Stimulated activated CD8-positive, alpha-beta memory T cell treated with anti-CD3 and anti-CD28 coated beads, Interleukin-12 subunit alpha, Interleukin-12 subunit beta, amount 100 ng/mL, for 1 hour (primary cell): ENCODE measurements at regions not wholly inside any gene's neighbourhood (a gene's known extent, or its start where the extent isn't known, plus 50 kb on each side); places are given as distances from the start of the nearest gene placed in this dataset.
"Not testable (repeated sequence)": the region's sequence is repeated elsewhere in the genome, so short reads cannot be mapped to it uniquely, and the experiment has no call there.

Experiments
- DNase-seq: peaks from one replicate; pipeline ENCODE4 v3.0.0-alpha.2; 2020; ENCODE audit warnings: low read depth

DNA sequence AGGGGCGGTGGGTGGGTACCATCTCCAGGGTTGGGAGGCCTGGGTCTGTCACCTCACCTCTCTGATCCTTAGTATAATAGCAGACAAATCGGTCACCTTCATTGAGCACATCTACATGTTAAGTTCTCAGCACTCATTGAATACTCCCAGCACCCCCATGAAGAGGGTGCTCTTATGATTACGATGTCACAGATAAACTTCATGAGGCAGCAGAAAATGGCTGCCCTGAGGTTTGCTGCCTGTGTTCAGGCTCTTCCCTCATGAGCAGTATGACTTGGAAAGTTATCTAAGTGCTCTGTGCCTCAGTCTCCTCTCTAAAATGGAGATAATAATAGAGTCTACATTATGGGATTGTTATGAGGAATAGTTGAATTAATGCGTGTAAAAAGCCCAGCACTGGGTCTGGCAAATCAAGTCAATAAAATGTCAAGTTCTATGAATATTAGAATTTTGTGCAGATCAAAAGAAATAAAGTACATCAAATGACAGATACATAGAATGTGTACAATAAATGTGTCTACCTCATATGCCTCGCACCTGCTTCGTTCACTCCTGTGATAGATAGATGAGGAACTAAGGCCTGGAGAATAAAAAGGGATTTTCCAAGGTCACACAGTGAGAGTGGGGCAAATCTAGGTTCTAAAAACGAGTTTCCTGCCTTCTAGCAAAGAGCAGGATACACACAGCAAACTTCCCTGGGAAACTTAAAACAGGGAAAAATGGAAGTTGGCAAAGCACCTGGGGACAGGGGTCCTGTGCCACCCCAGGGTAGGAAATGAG is 142.2 kb upstream of the MRPS22 start:
- DNase-seq: no peak

DNA sequence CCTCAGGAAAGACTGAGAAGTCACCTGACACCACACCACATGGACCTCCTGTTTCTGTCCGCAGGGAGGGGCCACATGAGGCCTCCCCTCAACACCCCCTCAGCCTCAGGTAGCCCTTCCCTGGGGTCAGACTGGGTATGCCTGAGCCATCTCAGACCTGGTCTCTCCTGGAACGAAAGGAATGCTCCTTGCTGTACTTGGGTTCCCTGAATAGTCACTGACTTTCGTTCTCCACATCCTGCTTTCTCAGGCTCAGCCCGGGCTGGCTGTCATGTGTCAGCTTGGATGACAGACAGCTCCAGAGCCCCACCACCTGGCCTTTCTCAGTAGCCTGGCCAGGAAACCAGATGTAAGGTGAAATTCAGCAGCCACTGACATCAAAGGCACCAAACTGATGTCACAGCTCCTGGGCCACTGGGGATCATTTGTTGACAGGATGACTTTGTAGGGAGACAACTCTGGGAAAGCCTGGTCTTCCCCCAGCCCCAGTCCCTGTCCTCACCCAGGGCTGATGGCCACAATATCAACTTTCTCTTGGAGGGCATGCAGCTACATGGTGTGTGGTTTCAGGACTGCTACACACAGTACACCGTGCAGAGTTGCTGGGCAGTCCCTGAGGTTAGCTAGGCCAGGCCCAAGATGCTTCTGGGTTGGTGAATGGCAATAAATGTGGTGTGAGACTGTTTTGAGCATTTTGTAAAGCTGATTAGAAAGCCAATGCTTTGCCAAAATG is 141.4 kb upstream of the MRPS22 start:
- no peak for DNase-seq

DNA sequence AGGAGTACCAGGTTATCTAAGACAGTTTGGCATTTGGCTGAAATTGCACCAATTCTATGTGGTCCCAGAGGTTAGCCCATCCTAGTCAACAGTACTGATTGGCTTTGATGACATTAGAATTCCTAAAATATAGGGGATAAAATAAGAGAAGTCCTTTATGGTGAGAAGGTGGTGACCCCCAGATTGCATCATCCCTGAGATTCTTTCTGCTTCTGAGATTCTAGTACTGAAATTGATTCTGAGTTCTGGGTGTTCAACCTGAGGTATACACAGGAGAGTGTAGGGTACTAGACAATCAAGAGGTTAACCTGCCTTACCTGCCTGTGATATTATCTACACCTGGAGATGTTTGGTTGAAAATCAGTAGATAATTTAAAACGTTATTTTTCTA is 140.9 kb upstream of the MRPS22 start:
- DNase-seq: no peak

DNA sequence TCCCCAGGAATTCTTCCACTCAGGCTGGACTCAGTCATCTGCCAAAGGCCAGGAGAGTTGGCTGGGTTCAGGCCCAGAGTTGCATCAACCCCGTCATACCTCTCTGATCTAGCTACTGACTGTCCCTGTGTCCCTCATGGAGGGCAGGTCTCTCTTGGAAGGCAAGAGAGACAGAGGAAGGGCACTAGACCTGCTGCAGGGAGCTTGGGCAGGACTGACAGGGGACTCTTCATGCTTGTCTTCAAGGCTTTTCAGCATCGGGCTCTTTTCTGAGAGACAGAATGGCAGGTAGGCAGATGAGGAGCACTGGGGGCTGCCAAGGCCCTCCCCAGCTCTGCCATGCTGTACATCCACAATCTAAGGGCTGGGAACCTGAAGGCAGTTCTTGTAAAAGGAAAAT is 140.1 kb upstream of the MRPS22 start:
- no peak for DNase-seq

DNA sequence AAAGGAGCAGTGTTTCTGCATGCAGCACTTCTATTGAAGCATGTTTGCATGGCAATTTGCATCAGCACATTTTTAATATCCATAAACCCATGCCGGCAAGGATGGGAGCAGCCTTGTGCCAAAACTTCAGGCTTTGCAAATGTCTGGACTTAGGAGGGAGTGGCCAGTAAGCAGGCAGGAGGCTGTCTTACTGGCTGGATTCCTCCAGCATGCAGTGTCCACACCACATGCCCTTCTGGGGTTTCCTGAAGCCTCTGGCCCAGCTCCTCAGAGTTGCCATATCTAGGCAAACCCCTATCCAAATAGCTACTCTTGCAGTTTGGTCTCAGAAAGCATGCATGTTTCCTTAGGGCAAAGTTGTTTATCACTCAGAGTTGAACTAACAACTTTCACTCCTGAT is 139.1 kb upstream of the MRPS22 start:
- DNase-seq: no peak

DNA sequence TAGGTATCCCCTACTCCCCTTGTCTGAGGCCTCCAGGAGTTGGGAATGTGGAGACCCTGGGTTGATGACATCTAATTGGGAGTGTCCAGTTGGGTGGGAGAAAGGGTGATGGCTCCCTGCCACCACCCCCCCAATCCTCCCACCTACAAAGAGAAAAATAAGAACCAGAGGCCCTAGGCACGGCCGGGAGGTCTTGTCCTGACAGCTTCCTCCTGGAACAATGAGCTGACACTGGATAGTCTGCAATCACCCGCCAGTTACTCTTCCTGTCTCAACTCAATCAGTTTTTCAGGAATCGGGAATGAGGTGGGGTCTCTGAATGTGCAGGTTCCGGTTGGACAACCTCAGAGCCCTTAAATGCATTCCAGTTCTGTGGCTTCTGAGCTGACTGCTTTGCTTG is 129.9 kb upstream of the MRPS22 start:
- no peak for DNase-seq

DNA sequence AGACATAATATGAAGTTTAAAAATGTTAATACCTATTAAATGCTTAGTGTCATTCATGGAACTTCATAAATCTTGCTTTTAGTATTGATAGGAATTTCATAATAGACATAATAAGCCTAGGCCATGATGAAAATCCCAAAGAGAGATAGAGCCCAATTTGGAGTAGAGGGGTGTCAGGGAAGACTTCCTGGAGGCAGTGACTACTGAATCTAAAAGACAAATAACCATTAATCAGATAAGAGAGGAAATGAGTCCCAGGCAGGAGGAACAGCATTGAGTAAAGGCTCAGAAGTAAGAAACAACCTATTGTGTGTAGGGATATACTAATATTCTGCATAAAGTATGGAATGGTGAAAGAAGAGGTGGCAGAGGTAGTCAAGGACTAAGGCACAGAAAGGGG is 126.9 kb upstream of the MRPS22 start:
- no peak for DNase-seq

DNA sequence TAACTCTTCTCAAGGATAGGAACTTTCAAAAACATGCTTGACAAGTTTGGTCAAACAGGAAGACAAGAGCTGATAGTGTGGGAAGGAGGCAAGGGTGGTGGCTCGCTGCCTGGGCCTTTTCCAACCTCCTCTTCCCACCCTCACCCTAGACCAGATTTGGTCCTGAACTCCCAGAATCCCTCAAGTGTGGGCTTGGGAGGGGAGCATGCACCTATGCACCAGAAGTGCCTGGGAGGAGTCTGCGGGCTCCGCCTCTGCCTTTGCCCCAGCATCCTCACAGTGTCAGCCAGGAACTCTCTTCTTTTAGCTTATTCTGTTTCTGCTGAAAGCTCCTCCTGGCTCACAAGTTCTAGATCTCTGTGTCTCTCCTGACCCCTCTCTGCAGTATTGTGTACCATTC is 126.2 kb upstream of the MRPS22 start:
- no peak for DNase-seq

DNA sequence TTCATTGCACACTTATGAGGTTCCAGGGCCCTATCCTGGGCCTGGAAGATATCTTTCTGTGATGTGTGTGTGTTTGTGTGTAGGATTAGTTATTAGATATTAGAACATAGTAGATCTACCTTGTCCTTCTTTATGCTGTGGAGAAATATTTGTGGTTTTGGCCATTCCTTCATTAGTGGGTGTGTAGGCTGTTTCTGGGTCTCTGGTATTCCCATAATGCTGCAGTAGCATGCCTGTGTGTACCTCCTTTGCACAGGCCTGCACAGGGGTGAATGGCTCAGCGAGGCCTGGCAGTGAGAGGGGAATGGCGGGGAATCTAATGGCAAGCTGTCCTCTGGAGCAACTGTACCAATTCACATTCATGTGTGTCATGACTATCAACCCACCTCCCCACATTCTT is 125.8 kb upstream of the MRPS22 start:
- DNase-seq: no peak

DNA sequence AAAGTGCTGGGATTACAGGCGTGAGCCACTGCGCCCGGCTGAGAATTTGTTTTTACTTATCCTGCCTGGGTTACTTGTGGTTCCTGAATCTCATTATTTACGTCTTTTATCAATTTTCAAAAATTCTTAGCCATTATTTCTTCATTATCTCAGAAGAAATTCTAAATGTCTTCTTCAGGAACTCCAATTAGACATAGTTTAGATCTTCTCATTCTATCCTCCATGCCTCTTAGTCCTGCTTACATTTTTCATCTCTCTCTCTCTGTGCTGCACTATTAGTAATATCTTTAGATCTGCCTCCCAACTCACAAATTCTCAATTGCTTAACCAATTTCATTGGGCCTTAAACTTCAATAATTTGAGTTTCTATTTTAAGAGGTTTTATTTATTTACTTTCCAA is 124.4 kb upstream of the MRPS22 start:
- no peak for DNase-seq

DNA sequence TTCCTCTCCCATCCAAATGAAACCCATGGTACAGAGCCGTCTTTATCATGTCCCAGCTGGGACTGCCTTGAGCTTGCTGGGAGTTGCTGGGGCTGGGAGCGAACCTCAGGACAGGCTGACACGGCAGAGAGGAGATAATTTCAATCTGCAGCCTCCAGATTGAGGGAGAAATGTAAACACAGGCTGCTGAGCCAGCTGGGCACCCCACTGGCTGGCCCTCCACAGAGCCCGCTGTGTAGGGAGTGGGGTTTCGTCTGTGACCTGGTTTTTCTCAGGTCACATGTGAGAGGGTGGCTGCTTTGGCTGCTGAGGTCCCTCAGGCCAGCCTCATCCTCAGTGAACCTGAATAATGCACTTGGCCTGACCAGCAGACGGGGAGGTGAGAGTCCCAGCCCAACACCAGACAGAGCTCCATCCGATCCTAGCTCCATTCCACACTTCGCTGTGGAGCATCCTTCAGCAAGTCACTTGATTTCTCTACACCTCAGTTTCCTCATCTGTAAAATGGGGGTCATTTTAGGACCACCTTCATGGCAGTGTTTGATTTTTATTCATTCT is 121.6 kb upstream of the MRPS22 start:
- DNase-seq: no peak

DNA sequence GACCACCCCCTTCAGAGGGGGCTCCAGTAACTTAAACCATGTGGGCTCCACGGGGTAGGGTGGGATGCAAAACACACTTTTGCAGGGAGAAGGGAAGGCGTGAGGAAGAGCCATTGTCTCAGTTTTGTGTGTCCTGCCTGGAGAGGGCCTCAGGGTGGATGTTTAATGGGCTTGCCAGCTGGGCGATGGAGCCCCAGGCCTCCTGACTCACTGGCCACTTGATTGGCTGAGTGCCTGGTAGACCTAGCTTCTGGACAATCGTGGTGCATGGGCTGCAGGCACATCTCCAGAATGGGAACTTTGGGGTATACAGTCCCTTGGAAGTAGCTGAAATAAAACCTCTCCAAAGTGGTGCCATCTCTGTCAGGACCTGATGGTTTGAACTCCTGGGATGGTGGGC is 118.3 kb upstream of the MRPS22 start:
- DNase-seq: no peak

DNA sequence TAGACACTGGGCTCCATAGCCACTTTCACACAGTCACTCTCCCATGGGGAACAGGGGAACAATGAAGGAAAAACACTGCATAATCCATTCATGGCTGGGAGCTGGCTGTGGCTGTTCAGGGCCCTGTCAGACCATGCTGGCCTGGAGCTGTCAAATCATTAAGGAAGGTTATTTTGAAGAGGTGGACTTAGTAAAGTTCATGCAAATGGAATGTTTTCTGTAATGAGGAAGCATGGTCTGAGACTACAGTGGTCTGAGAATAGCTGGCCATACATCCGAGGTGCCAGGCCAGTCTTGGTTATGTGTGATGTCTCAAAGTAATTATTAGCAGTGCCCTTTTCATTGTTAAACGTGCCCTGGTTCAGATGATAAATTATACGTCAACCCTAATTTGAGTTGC is 117.1 kb upstream of the MRPS22 start:
- DNase-seq: no peak

DNA sequence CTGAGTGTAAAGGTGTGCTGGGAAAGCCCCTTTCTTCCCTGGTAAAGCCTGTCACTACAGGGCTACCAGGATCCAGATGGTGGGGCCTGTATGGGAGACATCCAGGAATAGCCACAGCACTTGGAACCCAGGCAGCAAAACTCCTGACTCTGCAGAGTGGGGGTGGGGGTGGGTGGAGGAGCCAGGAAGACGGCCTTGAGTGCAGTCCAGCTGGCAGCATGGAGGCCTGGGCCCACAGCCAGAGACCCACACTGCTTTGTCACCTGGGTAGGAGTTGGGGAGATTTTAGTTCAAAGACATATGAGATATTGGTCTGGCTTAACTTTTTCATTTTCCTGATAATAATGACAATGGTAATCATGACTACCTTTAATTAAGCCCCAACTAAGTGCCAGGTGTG is 116.7 kb upstream of the MRPS22 start:
- DNase-seq: no peak

DNA sequence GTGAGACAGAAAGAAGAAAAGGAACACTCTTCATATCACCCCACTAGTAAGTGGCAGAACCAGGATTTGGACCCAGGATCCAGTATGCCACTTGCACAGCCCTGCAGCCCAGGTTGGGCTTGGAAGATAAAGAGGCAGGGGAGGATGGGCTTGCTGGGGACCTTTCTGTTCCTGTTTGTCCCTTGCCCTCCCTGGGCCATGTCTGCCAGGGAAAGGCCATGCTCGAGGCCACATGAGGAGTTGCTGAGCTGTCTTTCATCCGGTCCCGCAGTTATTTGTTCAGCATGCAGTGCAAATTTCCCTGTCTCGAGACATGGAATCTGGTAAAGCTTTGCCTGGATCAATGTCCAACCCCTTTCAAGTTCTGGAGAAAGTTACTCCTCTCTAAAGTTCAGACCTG is 116.0 kb upstream of the MRPS22 start:
- DNase-seq: no peak

DNA sequence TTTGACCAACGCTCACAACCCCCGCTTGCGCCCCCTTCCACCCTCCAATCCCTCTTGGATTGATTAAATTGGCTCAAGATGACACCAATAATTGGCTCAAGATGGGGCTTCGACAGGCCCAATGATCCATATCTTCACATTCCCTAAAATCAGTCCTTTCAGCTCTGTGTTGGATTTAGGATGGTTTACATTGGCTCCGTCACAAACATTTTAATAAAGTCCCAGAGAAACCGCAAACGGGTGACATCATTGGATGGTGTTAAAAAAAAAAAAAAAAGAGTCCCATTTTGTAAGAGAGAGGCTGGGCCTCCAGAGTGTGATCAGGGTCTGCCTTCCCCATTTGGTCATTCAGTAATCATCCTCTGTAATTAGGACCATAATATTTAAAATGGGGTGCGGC is 113.4 kb upstream of the MRPS22 start:
- DNase-seq: no peak

DNA sequence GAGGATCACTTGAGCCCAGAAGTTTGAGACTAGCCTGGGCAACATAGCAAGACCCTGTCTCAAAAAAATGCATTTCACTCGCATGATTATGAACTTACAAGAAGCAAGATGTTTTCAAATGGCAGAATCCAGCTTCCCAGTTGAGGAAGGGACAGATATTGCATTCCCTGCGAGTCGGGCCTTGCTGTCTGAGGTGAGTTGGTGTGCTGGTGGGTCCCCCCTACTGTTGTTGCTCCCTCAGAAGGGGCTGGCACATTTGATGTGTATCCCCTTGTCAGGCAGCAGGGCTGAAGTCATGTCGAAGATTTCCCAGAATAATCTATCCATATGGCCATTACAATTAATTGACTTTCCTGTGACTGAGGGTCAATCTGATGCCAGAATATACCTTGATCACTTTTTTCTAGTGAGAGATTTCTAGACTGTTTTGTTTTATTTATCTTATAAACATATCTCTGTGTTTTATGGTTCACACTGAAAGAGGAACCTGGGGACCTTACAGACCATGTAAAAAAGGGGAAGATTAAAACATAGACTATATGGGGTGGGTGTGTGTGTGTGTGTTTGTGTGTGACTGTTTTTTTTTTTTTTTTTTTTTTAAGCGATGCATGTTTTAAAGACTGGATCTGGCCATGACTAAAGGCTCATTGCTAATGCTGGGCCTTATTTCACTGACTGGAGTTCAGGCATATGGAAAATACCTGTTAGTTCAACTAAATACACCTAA is 112.1 kb upstream of the MRPS22 start:
- DNase-seq: no peak

DNA sequence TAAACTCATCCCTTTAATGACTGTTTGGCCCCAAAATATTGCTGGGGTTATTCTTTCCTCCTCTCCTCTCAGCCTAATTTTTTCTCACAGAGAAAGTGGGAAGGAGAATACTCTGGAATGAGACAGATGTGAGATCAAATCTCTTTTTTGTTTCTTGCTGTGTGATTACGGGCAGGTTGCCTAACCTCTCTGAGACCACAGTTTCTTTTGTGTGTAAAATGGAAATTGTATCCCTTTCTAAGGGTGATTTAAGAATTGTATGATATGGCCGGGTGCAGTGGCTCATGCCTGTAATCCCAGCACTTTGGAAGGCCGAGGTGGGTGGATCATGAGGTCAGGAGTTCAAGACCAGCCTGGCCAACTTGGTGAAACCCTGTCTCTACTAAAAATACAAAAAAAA is 111.5 kb upstream of the MRPS22 start:
- not testable (repeated sequence) for DNase-seq

DNA sequence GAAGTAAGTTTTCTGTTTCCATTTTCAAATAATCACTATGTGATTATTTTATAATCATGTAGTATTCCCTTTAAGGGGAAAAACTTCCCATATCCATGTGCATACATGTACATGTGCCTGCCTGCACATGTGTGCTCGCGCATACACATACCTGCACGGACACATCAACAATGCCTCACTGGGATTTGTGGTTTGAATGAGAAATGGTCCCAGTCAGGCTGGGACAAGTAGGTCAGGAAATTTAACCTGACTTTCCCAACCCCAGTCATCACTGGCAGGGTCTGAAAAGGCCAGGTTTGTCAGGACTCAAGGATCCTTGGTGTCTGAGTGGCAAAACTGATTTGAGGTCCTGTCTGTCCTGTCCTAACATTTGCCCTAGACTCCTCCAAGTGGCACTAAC is 109.3 kb upstream of the MRPS22 start:
- DNase-seq: no peak

DNA sequence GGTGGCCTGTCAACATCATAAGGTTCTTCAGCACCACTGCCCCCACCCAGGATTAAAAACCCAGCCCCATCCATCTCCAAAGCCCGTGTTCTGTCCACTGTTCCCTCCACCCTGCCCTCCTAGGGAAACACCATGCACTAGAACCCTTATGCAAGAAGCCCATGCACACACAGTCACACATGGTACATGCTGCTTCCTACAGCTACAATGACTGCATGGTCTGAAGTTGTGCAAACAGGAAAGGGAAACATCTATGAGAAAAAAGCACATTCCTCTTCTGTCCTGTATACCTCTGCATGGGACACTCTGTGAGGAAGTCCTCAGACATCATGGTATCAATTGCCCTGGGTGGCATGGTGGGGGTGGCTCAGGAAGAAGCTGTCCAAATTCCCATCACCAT is 108.6 kb upstream of the MRPS22 start:
- DNase-seq: no peak

DNA sequence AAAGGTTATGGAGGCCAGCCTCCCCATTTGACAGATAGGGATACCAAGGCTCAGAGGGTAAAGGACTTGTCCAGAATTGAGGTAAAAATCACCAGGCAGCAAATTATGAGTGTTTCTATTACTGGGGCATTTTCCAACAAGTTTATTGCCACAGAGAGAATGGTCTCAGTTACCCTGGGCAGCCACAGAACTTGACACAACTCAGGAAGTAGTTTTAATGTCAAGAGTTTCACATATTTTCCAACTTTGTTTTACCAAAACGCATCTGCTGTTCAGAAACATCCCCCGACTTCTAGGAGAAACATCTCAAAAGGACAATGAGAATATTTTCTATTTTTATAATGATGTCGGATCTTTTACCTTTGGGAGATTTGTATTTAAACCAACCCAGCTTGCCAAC is 107.5 kb upstream of the MRPS22 start:
- no peak for DNase-seq

DNA sequence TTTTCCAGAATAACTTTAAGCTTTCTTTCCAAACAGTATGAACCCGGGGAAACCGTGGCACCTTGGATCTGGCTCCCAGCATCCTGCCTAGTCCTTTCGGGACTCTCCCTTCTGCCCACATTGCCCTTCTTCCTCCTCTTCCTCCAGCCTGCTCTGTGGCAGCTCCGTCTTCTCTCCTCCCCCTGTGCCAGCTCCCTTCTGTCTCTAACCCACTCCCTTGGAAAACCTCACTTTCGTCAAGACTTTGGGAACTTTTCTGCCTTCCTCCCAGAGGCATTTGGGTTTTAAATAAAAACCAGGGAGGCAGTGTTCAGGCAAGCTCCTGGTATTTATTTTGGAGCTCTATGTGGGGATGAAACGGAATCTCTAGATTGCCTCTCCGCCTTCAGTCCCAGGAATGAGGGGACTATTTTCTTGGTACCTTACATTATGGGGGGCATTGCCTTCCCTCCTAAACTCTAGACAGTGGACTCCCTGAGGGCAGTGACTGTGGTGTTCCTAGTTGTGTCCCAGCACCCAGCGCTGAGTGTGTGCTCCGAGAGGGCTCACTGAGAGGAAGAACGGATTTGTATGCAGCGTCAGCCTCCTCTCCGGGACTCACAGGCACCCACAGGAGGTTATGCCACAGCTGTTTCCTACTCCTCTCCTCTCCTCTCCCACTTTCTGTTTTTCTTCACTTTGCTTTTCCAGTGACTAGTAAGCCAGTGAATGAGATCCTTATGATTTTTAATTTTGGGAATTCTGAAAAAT is 105.4 kb upstream of the MRPS22 start:
- no peak for DNase-seq
